Stimulated activated CD8-positive, alpha-beta memory T cell treated with anti-CD3 and anti-CD28 coated beads, Interleukin-12 subunit alpha, Interleukin-12 subunit beta, amount 100 ng/mL, for 24 hours (primary cell): ENCODE measurements at regions not wholly inside any gene's neighbourhood (a gene's known extent, or its start where the extent isn't known, plus 50 kb on each side); places are given as distances from the start of the nearest gene placed in this dataset.
"Not testable (repeated sequence)": the region's sequence is repeated elsewhere in the genome, so short reads cannot be mapped to it uniquely, and the experiment has no call there.

Experiments used
- DNase-seq: peaks from one replicate; pipeline ENCODE4 v3.0.0-alpha.2; 2020; ENCODE audit errors: extremely low read depth

- no peak for DNase-seq
Measured at GRCh38 chr10:33036670-33037069, 78.6 kb upstream of the ITGB1 start.

GRCh38 chr10:33035411-33035810 lies 77.4 kb upstream of the ITGB1 start:
- no peak for DNase-seq

GRCh38 chr10:33034931-33035330 lies 76.9 kb upstream of the ITGB1 start:
- no peak for DNase-seq

- no peak for DNase-seq
Measured at GRCh38 chr10:33032654-33033151, 74.7 kb upstream of the ITGB1 start.

GRCh38 chr10:33031815-33032653 lies 74.0 kb upstream of the ITGB1 start:
- DNase-seq, result no peak

- no peak for DNase-seq
Measured at GRCh38 chr10:33031171-33031570, 73.1 kb upstream of the ITGB1 start.

- not testable (repeated sequence) for DNase-seq
Measured at GRCh38 chr10:33028515-33028914, 70.5 kb upstream of the ITGB1 start.

GRCh38 chr10:33027088-33027487 lies 69.1 kb upstream of the ITGB1 start:
- DNase-seq, result no peak

GRCh38 chr10:33026422-33026821 lies 68.4 kb upstream of the ITGB1 start:
- no peak for DNase-seq

GRCh38 chr10:33025910-33026309 lies 67.9 kb upstream of the ITGB1 start:
- no peak for DNase-seq

- DNase-seq, result no peak
Measured at GRCh38 chr10:33025039-33025438, 67.0 kb upstream of the ITGB1 start.

GRCh38 chr10:33022691-33023090 lies 64.7 kb upstream of the ITGB1 start:
- DNase-seq, result no peak

- no peak for DNase-seq
Measured at GRCh38 chr10:33022090-33022489, 64.1 kb upstream of the ITGB1 start.

- no peak for DNase-seq
Measured at GRCh38 chr10:33016988-33017387, 59.0 kb upstream of the ITGB1 start.

- no peak for DNase-seq
Measured at GRCh38 chr10:33015761-33016547, 57.9 kb upstream of the ITGB1 start.

GRCh38 chr10:33013331-33013730 lies 55.3 kb upstream of the ITGB1 start:
- DNase-seq, result not testable (repeated sequence)

GRCh38 chr10:33012306-33012705 lies 54.3 kb upstream of the ITGB1 start:
- no peak for DNase-seq

GRCh38 chr10:33010132-33011037 lies 52.4 kb upstream of the ITGB1 start:
- DNase-seq, result no peak

GRCh38 chr10:33009244-33010131 lies 51.5 kb upstream of the ITGB1 start:
- DNase-seq, result no peak

GRCh38 chr10:33008499-33009243 lies 50.6 kb upstream of the ITGB1 start:
- DNase-seq, result peak; percentile 30
